WTC11 (cell line): ENCODE measurements at regions not wholly inside any gene's neighbourhood (a gene's known extent, or its start where the extent isn't known, plus 50 kb on each side); places are given as distances from the start of the nearest gene placed in this dataset.

ENCODE experiments used
- ATAC-seq: fragments of 200-7000 bp; cut with Tn5 transposase; 2 replicates; pipeline ENCODE4 v1.10.0; 2021; ENCODE audit warnings: mild to moderate bottlenecking, moderate library complexity
- CTCF ChIA-PET: fragments of 300-600 bp; sonication (Branson Sonifier 250); formaldehyde crosslinking; loops from one replicate; lab custom pipeline; 2021; ENCODE audit warnings: antibody characterized with exemption; lab: Charles Lee
- POLR2A ChIA-PET: fragments of 350-600 bp; sonication (Branson Sonifier 250); formaldehyde crosslinking; loops from one replicate; lab custom pipeline; 2021; ENCODE audit warnings: antibody characterized with exemption; lab: Charles Lee
- DNase-seq: peaks from one replicate; pipeline ENCODE4 v3.0.0; 2021; ENCODE audit warnings: low spot score
- H3K27ac Mint-ChIP-seq: 2 replicates; pipeline ENCODE4 v1.8.0; 2021; ENCODE audit warnings: mixed read lengths
- H3K27me3 Mint-ChIP-seq: 2 replicates; pipeline ENCODE4 v1.8.0; 2021; ENCODE audit warnings: low read depth, mild to moderate bottlenecking, moderate library complexity, mixed read lengths
- H3K36me3 Mint-ChIP-seq: 2 replicates; pipeline ENCODE4 v1.8.0; 2021; ENCODE audit warnings: mixed read lengths
- H3K4me1 Mint-ChIP-seq: 2 replicates; pipeline ENCODE4 v1.8.0; 2022; ENCODE audit warnings: mixed read lengths
- H3K4me3 Mint-ChIP-seq: 2 replicates; pipeline ENCODE4 v1.8.0; 2021; ENCODE audit warnings: mild to moderate bottlenecking, moderate library complexity, mixed read lengths
- H3K9me3 Mint-ChIP-seq: 2 replicates; pipeline ENCODE4 v1.8.0; 2021; ENCODE audit warnings: mixed read lengths
- CBFB ChIP-seq: sonication (generic); formaldehyde crosslinking; IDR thresholded peaks from 2 replicates; pipeline ENCODE4 v1.8.1; 2022; ENCODE audit warnings: mild to moderate bottlenecking, low read depth, missing genetic modification reagents
- ETV6 ChIP-seq: sonication (generic); formaldehyde crosslinking; IDR thresholded peaks from 2 replicates; pipeline ENCODE4 v1.8.1; 2022; ENCODE audit warnings: mild to moderate bottlenecking, missing genetic modification reagents
- FOXJ3 ChIP-seq: sonication (generic); formaldehyde crosslinking; IDR thresholded peaks from 2 replicates; pipeline ENCODE4 v1.9.0; 2021; ENCODE audit warnings: missing genetic modification reagents, mild to moderate bottlenecking, borderline replicate concordance
- FOXP1 ChIP-seq: sonication (generic); formaldehyde crosslinking; IDR thresholded peaks from 2 replicates; pipeline ENCODE4 v1.8.0; 2022; ENCODE audit warnings: missing genetic modification reagents, mild to moderate bottlenecking, moderate library complexity, borderline replicate concordance
- GTF2I ChIP-seq: fragments of 250-450 bp; sonication (Bioruptor Pico); conservative IDR thresholded peaks from 2 replicates; pipeline ENCODE4 v1.4.0; 2021; ENCODE audit warnings: mild to moderate bottlenecking
- HMGA2 ChIP-seq: fragments of 250-450 bp; sonication (Bioruptor Pico); IDR thresholded peaks from 2 replicates; pipeline ENCODE4 v1.4.0; 2021; ENCODE audit warnings: mild to moderate bottlenecking, moderate library complexity
- NR3C1 ChIP-seq: sonication (generic); formaldehyde crosslinking; conservative IDR thresholded peaks from 2 replicates; pipeline ENCODE4 v1.8.1; 2023; ENCODE audit warnings: low read depth, mild to moderate bottlenecking, missing genetic modification reagents
- SMAD4 ChIP-seq: sonication (generic); formaldehyde crosslinking; IDR thresholded peaks from 2 replicates; pipeline ENCODE4 v1.8.0; 2022; ENCODE audit warnings: mild to moderate bottlenecking, missing genetic modification reagents
- SOX15 ChIP-seq: fragments of 250-450 bp; sonication (Bioruptor Pico); IDR thresholded peaks from 2 replicates; pipeline ENCODE4 v1.9.0; 2021; ENCODE audit warnings: mild to moderate bottlenecking
- SP1 ChIP-seq: sonication (generic); formaldehyde crosslinking; conservative IDR thresholded peaks from 2 replicates; pipeline ENCODE4 v1.8.1; 2022; ENCODE audit warnings: missing genetic modification reagents
- TEAD4 ChIP-seq: sonication (generic); formaldehyde crosslinking; IDR thresholded peaks from 2 replicates; pipeline ENCODE4 v1.8.0; 2022; ENCODE audit warnings: mild to moderate bottlenecking, missing genetic modification reagents
- ZBTB21 ChIP-seq: sonication (generic); formaldehyde crosslinking; IDR thresholded peaks from 2 replicates; pipeline ENCODE4 v1.8.1; 2023; ENCODE audit warnings: mild to moderate bottlenecking, missing genetic modification reagents, borderline replicate concordance
- ZNF121 ChIP-seq: sonication (generic); formaldehyde crosslinking; IDR thresholded peaks from 2 replicates; pipeline ENCODE4 v1.8.0; 2023; ENCODE audit warnings: missing genetic modification reagents
- ZNF232 ChIP-seq: sonication (generic); formaldehyde crosslinking; IDR thresholded peaks from 2 replicates; pipeline ENCODE4 v1.8.0; 2022; ENCODE audit warnings: mild to moderate bottlenecking, missing genetic modification reagents
- ZNF416 ChIP-seq: fragments of 250-450 bp; sonication (Bioruptor Pico); IDR thresholded peaks from 2 replicates; pipeline ENCODE4 v1.9.0; 2021; ENCODE audit warnings: mild to moderate bottlenecking, inconsistent platforms
- ZNF423 ChIP-seq: fragments of 250-450 bp; sonication (Bioruptor Pico); IDR thresholded peaks from 2 replicates; pipeline ENCODE4 v2.1.2; 2022; ENCODE audit warnings: mild to moderate bottlenecking, moderate library complexity
- TF ChIP-seq, protein P1 (sequence below): sonication (generic); formaldehyde crosslinking; IDR thresholded peaks from 2 replicates; pipeline ENCODE4 v1.8.1; 2023; ENCODE audit warnings: mild to moderate bottlenecking, missing genetic modification reagents
- TF ChIP-seq, protein P2 (sequence below): sonication (generic); formaldehyde crosslinking; IDR thresholded peaks from 2 replicates; pipeline ENCODE4 v1.8.0; 2023; ENCODE audit warnings: missing genetic modification reagents, mild to moderate bottlenecking, borderline replicate concordance
- TF ChIP-seq, protein P3 (sequence below): sonication (generic); formaldehyde crosslinking; IDR thresholded peaks from 2 replicates; pipeline ENCODE4 v1.8.0; 2023; ENCODE audit warnings: missing genetic modification reagents
- TF ChIP-seq, protein P4 (sequence below): sonication (generic); formaldehyde crosslinking; conservative IDR thresholded peaks from 2 replicates; pipeline ENCODE4 v1.8.1; 2023; ENCODE audit warnings: mild to moderate bottlenecking, low read depth, missing genetic modification reagents, moderate library complexity
- TF ChIP-seq, protein P5 (sequence below): sonication (generic); formaldehyde crosslinking; IDR thresholded peaks from 2 replicates; pipeline ENCODE4 v1.8.1; 2022; ENCODE audit warnings: low read depth, missing genetic modification reagents, borderline replicate concordance
- TF ChIP-seq, protein P6 (sequence below): sonication (generic); formaldehyde crosslinking; IDR thresholded peaks from 2 replicates; pipeline ENCODE4 v1.8.1; 2023; ENCODE audit warnings: mild to moderate bottlenecking, missing genetic modification reagents, moderate library complexity
- TF ChIP-seq, protein P7 (sequence below): fragments of 200-600 bp; IDR thresholded peaks from 2 replicates; pipeline ENCODE4 v1.8.0; 2022; ENCODE audit warnings: antibody characterized with exemption

DNA sequence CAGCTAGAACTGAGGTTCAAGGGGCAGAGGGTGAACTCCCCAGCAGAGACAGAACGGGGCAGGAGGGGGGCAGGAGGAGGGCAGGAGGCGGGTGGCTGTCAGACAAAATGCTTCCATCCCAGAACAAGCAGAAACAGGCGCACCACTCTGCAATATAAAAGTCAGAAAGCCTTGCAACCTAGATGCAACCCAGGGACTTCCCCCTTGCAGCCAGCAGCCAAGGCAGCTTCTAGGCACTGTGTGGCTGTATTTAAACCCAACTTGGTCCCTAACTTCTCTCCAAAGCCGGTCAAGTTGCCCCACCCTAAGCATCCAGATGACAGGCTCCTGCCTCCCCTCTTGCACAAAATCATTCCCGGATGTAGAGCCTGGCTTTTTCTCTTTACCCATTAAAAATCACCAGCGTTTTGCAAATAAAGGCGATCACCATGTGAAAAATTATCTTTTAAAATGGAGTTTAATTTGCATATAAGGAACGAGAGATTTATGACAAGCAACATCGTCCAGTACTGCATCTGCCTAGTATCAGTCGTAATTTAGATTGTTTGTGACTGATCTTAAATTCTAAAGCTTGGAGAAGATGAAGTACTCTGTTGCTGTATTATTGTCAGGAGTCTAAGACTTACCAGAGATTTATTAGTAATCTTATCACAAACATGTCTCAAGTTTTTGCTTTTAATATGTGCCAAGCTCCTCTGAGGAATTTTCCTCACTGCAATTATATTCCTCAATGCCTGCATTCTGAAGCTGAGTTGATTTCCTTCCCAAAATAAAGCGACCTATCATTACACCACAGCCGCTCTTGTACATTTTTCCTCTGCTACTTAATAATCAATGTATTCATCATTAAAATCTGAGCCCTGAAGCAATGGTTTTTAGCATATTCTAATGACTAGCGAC, 307.1 kb upstream of the ZNF507 start (continued):
- TF ChIP-seq, protein P1, sequence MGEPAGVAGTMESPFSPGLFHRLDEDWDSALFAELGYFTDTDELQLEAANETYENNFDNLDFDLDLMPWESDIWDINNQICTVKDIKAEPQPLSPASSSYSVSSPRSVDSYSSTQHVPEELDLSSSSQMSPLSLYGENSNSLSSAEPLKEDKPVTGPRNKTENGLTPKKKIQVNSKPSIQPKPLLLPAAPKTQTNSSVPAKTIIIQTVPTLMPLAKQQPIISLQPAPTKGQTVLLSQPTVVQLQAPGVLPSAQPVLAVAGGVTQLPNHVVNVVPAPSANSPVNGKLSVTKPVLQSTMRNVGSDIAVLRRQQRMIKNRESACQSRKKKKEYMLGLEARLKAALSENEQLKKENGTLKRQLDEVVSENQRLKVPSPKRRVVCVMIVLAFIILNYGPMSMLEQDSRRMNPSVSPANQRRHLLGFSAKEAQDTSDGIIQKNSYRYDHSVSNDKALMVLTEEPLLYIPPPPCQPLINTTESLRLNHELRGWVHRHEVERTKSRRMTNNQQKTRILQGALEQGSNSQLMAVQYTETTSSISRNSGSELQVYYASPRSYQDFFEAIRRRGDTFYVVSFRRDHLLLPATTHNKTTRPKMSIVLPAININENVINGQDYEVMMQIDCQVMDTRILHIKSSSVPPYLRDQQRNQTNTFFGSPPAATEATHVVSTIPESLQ (CRISPR knock-in tag), result no peak
- TF ChIP-seq ETV6 (no peak), SOX15 (CRISPR knock-in tag) (no peak), GTF2I (CRISPR knock-in tag) (no peak), NR3C1 (CRISPR knock-in tag) (no peak), HMGA2 (CRISPR knock-in tag) (no peak), ZNF423 (no peak)
- TF ChIP-seq, protein P2, sequence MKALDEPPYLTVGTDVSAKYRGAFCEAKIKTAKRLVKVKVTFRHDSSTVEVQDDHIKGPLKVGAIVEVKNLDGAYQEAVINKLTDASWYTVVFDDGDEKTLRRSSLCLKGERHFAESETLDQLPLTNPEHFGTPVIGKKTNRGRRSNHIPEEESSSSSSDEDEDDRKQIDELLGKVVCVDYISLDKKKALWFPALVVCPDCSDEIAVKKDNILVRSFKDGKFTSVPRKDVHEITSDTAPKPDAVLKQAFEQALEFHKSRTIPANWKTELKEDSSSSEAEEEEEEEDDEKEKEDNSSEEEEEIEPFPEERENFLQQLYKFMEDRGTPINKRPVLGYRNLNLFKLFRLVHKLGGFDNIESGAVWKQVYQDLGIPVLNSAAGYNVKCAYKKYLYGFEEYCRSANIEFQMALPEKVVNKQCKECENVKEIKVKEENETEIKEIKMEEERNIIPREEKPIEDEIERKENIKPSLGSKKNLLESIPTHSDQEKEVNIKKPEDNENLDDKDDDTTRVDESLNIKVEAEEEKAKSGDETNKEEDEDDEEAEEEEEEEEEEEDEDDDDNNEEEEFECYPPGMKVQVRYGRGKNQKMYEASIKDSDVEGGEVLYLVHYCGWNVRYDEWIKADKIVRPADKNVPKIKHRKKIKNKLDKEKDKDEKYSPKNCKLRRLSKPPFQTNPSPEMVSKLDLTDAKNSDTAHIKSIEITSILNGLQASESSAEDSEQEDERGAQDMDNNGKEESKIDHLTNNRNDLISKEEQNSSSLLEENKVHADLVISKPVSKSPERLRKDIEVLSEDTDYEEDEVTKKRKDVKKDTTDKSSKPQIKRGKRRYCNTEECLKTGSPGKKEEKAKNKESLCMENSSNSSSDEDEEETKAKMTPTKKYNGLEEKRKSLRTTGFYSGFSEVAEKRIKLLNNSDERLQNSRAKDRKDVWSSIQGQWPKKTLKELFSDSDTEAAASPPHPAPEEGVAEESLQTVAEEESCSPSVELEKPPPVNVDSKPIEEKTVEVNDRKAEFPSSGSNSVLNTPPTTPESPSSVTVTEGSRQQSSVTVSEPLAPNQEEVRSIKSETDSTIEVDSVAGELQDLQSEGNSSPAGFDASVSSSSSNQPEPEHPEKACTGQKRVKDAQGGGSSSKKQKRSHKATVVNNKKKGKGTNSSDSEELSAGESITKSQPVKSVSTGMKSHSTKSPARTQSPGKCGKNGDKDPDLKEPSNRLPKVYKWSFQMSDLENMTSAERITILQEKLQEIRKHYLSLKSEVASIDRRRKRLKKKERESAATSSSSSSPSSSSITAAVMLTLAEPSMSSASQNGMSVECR (CRISPR knock-in tag), result no peak
- TF ChIP-seq, protein P3, sequence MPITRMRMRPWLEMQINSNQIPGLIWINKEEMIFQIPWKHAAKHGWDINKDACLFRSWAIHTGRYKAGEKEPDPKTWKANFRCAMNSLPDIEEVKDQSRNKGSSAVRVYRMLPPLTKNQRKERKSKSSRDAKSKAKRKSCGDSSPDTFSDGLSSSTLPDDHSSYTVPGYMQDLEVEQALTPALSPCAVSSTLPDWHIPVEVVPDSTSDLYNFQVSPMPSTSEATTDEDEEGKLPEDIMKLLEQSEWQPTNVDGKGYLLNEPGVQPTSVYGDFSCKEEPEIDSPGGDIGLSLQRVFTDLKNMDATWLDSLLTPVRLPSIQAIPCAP, result no peak
- TF ChIP-seq, protein P4, sequence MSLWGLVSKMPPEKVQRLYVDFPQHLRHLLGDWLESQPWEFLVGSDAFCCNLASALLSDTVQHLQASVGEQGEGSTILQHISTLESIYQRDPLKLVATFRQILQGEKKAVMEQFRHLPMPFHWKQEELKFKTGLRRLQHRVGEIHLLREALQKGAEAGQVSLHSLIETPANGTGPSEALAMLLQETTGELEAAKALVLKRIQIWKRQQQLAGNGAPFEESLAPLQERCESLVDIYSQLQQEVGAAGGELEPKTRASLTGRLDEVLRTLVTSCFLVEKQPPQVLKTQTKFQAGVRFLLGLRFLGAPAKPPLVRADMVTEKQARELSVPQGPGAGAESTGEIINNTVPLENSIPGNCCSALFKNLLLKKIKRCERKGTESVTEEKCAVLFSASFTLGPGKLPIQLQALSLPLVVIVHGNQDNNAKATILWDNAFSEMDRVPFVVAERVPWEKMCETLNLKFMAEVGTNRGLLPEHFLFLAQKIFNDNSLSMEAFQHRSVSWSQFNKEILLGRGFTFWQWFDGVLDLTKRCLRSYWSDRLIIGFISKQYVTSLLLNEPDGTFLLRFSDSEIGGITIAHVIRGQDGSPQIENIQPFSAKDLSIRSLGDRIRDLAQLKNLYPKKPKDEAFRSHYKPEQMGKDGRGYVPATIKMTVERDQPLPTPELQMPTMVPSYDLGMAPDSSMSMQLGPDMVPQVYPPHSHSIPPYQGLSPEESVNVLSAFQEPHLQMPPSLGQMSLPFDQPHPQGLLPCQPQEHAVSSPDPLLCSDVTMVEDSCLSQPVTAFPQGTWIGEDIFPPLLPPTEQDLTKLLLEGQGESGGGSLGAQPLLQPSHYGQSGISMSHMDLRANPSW (CRISPR knock-in tag), result no peak
- TF ChIP-seq, protein P5, sequence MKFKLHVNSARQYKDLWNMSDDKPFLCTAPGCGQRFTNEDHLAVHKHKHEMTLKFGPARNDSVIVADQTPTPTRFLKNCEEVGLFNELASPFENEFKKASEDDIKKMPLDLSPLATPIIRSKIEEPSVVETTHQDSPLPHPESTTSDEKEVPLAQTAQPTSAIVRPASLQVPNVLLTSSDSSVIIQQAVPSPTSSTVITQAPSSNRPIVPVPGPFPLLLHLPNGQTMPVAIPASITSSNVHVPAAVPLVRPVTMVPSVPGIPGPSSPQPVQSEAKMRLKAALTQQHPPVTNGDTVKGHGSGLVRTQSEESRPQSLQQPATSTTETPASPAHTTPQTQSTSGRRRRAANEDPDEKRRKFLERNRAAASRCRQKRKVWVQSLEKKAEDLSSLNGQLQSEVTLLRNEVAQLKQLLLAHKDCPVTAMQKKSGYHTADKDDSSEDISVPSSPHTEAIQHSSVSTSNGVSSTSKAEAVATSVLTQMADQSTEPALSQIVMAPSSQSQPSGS (CRISPR knock-in tag), result no peak

DNA sequence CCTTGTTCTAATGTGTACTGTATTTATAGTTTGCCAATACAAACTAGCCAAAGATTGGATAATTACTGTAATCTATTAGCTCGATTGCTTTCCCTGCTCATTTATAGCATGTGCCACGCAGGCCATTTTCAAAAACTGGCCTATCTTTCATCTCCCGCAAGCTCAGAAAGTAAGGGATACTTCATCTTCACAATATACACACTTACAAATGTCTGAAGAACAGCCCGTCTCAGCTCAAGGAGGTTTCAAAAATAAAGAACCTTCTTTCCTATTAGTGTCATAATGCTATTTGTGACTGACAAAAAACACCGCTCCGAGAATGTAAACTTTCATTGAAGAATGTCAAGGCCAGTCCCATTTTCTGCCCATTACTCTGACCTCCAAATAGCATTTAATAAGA, 306.4 kb upstream of the ZNF507 start:
- CTCF ChIA-PET, result interaction anchor here (1.6 kb wide), 1 partner anchor 185 kb away, joined by 5 read pairs; no protein-coding TSS in a partner anchor
- H3K27ac Mint-ChIP-seq, result no peak overlapping the region
- peaks cover 9% of the 10 kb centered on the region for H3K27me3 Mint-ChIP-seq
- no peaks in the 10 kb centered on the region for H3K36me3 Mint-ChIP-seq
- POLR2A ChIA-PET, result interaction anchor here (0.5 kb wide), 1 partner anchor 106 kb away, joined by 3 read pairs; no protein-coding TSS in a partner anchor
- no peak overlapping the region for H3K4me3 Mint-ChIP-seq
- H3K9me3 Mint-ChIP-seq, result no peaks in the 10 kb centered on the region
- DNase-seq (no peak), ATAC-seq (no peak)
- peaks cover 52% of the 10 kb centered on the region for H3K4me1 Mint-ChIP-seq
- TF ChIP-seq TEAD4 (CRISPR knock-in tag), result no peak
- TF ChIP-seq ZNF121 (CRISPR knock-in tag), result no peak
- TF ChIP-seq, protein P6, sequence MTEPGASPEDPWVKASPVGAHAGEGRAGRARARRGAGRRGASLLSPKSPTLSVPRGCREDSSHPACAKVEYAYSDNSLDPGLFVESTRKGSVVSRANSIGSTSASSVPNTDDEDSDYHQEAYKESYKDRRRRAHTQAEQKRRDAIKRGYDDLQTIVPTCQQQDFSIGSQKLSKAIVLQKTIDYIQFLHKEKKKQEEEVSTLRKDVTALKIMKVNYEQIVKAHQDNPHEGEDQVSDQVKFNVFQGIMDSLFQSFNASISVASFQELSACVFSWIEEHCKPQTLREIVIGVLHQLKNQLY (CRISPR knock-in tag), result no peak
- no peak for TF ChIP-seq SMAD4
- TF ChIP-seq ZBTB21 (CRISPR knock-in tag), result no peak
- TF ChIP-seq FOXP1 (CRISPR knock-in tag), result no peak
- TF ChIP-seq ZNF416 (CRISPR knock-in tag), result no peak
- TF ChIP-seq, protein P7, sequence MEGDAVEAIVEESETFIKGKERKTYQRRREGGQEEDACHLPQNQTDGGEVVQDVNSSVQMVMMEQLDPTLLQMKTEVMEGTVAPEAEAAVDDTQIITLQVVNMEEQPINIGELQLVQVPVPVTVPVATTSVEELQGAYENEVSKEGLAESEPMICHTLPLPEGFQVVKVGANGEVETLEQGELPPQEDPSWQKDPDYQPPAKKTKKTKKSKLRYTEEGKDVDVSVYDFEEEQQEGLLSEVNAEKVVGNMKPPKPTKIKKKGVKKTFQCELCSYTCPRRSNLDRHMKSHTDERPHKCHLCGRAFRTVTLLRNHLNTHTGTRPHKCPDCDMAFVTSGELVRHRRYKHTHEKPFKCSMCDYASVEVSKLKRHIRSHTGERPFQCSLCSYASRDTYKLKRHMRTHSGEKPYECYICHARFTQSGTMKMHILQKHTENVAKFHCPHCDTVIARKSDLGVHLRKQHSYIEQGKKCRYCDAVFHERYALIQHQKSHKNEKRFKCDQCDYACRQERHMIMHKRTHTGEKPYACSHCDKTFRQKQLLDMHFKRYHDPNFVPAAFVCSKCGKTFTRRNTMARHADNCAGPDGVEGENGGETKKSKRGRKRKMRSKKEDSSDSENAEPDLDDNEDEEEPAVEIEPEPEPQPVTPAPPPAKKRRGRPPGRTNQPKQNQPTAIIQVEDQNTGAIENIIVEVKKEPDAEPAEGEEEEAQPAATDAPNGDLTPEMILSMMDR, result no peak
- no peak for TF ChIP-seq CBFB (CRISPR knock-in tag)
- TF ChIP-seq FOXJ3 (CRISPR knock-in tag), result no peak
- TF ChIP-seq ZNF232 (CRISPR knock-in tag), result no peak
- TF ChIP-seq SP1, result no peak
